SKM-1 (cell line): ENCODE measurements at regions not wholly inside any gene's neighbourhood (a gene's known extent, or its start where the extent isn't known, plus 50 kb on each side); places are given as distances from the start of the nearest gene placed in this dataset.

Source experiments
- DNase-seq: peaks from one replicate; lab custom pipeline; 2025; ENCODE audit not compliant: unreplicated experiment; lab: John Stamatoyannopoulos, UW

- no peak for DNase-seq
These were observed 677.8 kb downstream of the TAF11L14 start for GRCh38 chr5:18312016-18312415.

GRCh38 chr5:18314192-18314778 is 680.0 kb downstream of the TAF11L14 start:
- no peak for DNase-seq

- DNase-seq = no peak
These were observed 687.1 kb downstream of the TAF11L14 start for GRCh38 chr5:18321262-18321942.

- DNase-seq = no peak
These were observed 689.6 kb downstream of the TAF11L14 start for GRCh38 chr5:18323891-18324290.

- DNase-seq = no peak
These were observed 691.2 kb downstream of the TAF11L14 start for GRCh38 chr5:18325431-18325830.

GRCh38 chr5:18329328-18329727 is 695.1 kb downstream of the TAF11L14 start:
- DNase-seq = no peak

- no peak for DNase-seq
These were observed 699.6 kb downstream of the TAF11L14 start for GRCh38 chr5:18333841-18334240.

GRCh38 chr5:18334949-18335348 is 700.7 kb downstream of the TAF11L14 start:
- no peak for DNase-seq

GRCh38 chr5:18354828-18355227 is 720.6 kb downstream of the TAF11L14 start:
- no peak for DNase-seq

GRCh38 chr5:18357486-18357885 is 723.2 kb downstream of the TAF11L14 start:
- DNase-seq = no peak

GRCh38 chr5:18366234-18366633 is 732.0 kb downstream of the TAF11L14 start:
- no peak for DNase-seq

- no peak for DNase-seq
These were observed 736.3 kb downstream of the TAF11L14 start for GRCh38 chr5:18370531-18370930.

GRCh38 chr5:18375641-18376040 is 741.4 kb downstream of the TAF11L14 start:
- no peak for DNase-seq

GRCh38 chr5:18378066-18378465 is 743.8 kb downstream of the TAF11L14 start:
- no peak for DNase-seq

GRCh38 chr5:18379189-18379588 is 744.9 kb downstream of the TAF11L14 start:
- DNase-seq = no peak

GRCh38 chr5:18380729-18381362 is 746.6 kb downstream of the TAF11L14 start:
- DNase-seq = no peak

- DNase-seq = peak; percentile 24
These were observed 759.5 kb downstream of the TAF11L14 start for GRCh38 chr5:18393565-18394442.

- DNase-seq = no peak
These were observed 760.2 kb downstream of the TAF11L14 start for GRCh38 chr5:18394443-18394804.

GRCh38 chr5:18395126-18396110 is 761.2 kb downstream of the TAF11L14 start:
- no peak for DNase-seq

GRCh38 chr5:18397371-18397770 is 763.1 kb downstream of the TAF11L14 start:
- no peak for DNase-seq
